HEK293 (cell line): ENCODE measurements at regions not wholly inside any gene's neighbourhood (a gene's known extent, or its start where the extent isn't known, plus 50 kb on each side); places are given as distances from the start of the nearest gene placed in this dataset.

Source experiments
- CTCF ChIA-PET: fragments of 350-600 bp; formaldehyde crosslinking; extraction: SDS; loops from one replicate; lab custom pipeline; 2021; ENCODE audit warnings: antibody characterized with exemption; lab: Yijun Ruan, JAX
- POLR2A ChIA-PET: fragments of 300-600 bp; formaldehyde crosslinking; extraction: SDS; loops from one replicate; lab custom pipeline; 2020; ENCODE audit warnings: antibody characterized with exemption, inconsistent platforms; lab: Yijun Ruan, JAX
- H3K27ac ChIP-seq: fragments of 200-500 bp; sonication (Bioruptor generic); 2 replicates; pipeline ENCODE4 v1.5.1; 2014; ENCODE audit warnings: low read depth, low read length, control low read depth, inconsistent platforms; ENCODE audit errors: extremely low read depth
- H3K36me3 ChIP-seq, 2 experiments: fragments of 200-500 bp in 1 of 2; sonication (Bioruptor generic) in 1 of 2; 1 replicate in 1 of 2; 2 replicates in 1 of 2; pipeline ENCODE4 v1.5.1; 2014 to 2017; ENCODE audit warnings: inconsistent platforms in 2 of 2, low read length in 2 of 2; ENCODE audit not compliant: control insufficient read depth in 2 of 2, insufficient read depth in 1 of 2
- H3K4me1 ChIP-seq: fragments of 200-500 bp; sonication (Bioruptor generic); 2 replicates; pipeline ENCODE4 v1.5.1; 2014; ENCODE audit warnings: mild to moderate bottlenecking, low read length, inconsistent platforms; ENCODE audit not compliant: control insufficient read depth, insufficient read depth
- H3K4me3 ChIP-seq: 2 replicates; pipeline ENCODE4 v1.5.1; 2011; ENCODE audit warnings: low read depth, mild to moderate bottlenecking, control low read depth, low read length, moderate library complexity
- H3K9me3 ChIP-seq: fragments of 200-500 bp; sonication (Bioruptor generic); 2 replicates; pipeline ENCODE4 v1.5.1; 2014; ENCODE audit warnings: low read depth, low read length, inconsistent platforms; ENCODE audit not compliant: control insufficient read depth, insufficient read depth
- GFI1B ChIP-seq: fragments of 450-650 bp; formaldehyde crosslinking; IDR thresholded peaks from 2 replicates; pipeline ENCODE4 v1.5.1; 2016; ENCODE audit warnings: missing biosample characterization, missing genetic modification characterization
- GLIS2 ChIP-seq: fragments of 450-650 bp; formaldehyde crosslinking; IDR thresholded peaks from 2 replicates; pipeline ENCODE4 v1.5.1; 2016; ENCODE audit warnings: missing biosample characterization, missing genetic modification characterization
- HOXA7 ChIP-seq: sonication (generic); formaldehyde crosslinking; IDR thresholded peaks from 2 replicates; pipeline ENCODE4 v1.8.1; 2022; ENCODE audit warnings: missing genetic modification reagents, borderline replicate concordance
- KLF9 ChIP-seq: fragments of 450-650 bp; formaldehyde crosslinking; IDR thresholded peaks from 2 replicates; pipeline ENCODE4 v1.5.1; 2016; ENCODE audit warnings: missing biosample characterization, missing genetic modification characterization, low read depth
- OVOL3 ChIP-seq: fragments of 450-650 bp; formaldehyde crosslinking; IDR thresholded peaks from 2 replicates; pipeline ENCODE4 v1.5.1; 2016; ENCODE audit warnings: missing biosample characterization, missing genetic modification characterization
- PRDM10 ChIP-seq: fragments of 450-650 bp; formaldehyde crosslinking; IDR thresholded peaks from 2 replicates; pipeline ENCODE4 v1.5.1; 2016; ENCODE audit warnings: missing biosample characterization, missing genetic modification characterization
- RBAK ChIP-seq: fragments of 450-650 bp; formaldehyde crosslinking; IDR thresholded peaks from 2 replicates; pipeline ENCODE4 v1.5.1; 2016; ENCODE audit warnings: missing biosample characterization, missing genetic modification characterization
- SCRT1 ChIP-seq: fragments of 450-650 bp; formaldehyde crosslinking; IDR thresholded peaks from 2 replicates; pipeline ENCODE4 v1.5.1; 2016; ENCODE audit warnings: missing biosample characterization, missing genetic modification characterization, borderline replicate concordance
- SETDB1 ChIP-seq: IDR thresholded peaks from one replicate; pipeline ENCODE4 v1.6.1; 2017; ENCODE audit warnings: mild to moderate bottlenecking, low read length, moderate library complexity, mixed read lengths; ENCODE audit not compliant: insufficient read length
- SP7 ChIP-seq: fragments of 450-650 bp; formaldehyde crosslinking; IDR thresholded peaks from 2 replicates; pipeline ENCODE4 v1.5.1; 2016; ENCODE audit warnings: missing biosample characterization, missing genetic modification characterization
- TCF7L2 ChIP-seq: IDR thresholded peaks from 2 replicates; pipeline ENCODE4 v1.6.1; 2011; ENCODE audit warnings: low read depth, mild to moderate bottlenecking, inconsistent platforms, low read length, moderate library complexity, borderline replicate concordance
- ZBTB10 ChIP-seq: fragments of 450-650 bp; formaldehyde crosslinking; IDR thresholded peaks from 2 replicates; pipeline ENCODE4 v1.5.1; 2016; ENCODE audit warnings: missing biosample characterization, missing genetic modification characterization
- ZBTB7A ChIP-seq: fragments of 450-650 bp; formaldehyde crosslinking; IDR thresholded peaks from 2 replicates; pipeline ENCODE4 v1.5.1; 2016; ENCODE audit warnings: low read depth, missing biosample characterization, missing genetic modification characterization
- ZFP3 ChIP-seq: fragments of 450-650 bp; formaldehyde crosslinking; IDR thresholded peaks from 2 replicates; pipeline ENCODE4 v1.5.1; 2016; ENCODE audit warnings: low read depth, missing biosample characterization, missing genetic modification characterization
- ZFP69B ChIP-seq: fragments of 450-650 bp; formaldehyde crosslinking; IDR thresholded peaks from 2 replicates; pipeline ENCODE4 v1.5.1; 2016; ENCODE audit warnings: missing biosample characterization, missing genetic modification characterization
- ZIC2 ChIP-seq: fragments of 450-650 bp; formaldehyde crosslinking; IDR thresholded peaks from 2 replicates; pipeline ENCODE4 v1.5.1; 2016; ENCODE audit warnings: missing biosample characterization, missing genetic modification characterization
- ZNF175 ChIP-seq: fragments of 450-650 bp; formaldehyde crosslinking; IDR thresholded peaks from 2 replicates; pipeline ENCODE4 v1.5.1; 2016; ENCODE audit warnings: missing biosample characterization, missing genetic modification characterization
- ZNF24 ChIP-seq: fragments of 450-650 bp; formaldehyde crosslinking; IDR thresholded peaks from 2 replicates; pipeline ENCODE4 v1.5.1; 2016; ENCODE audit warnings: missing biosample characterization, missing genetic modification characterization
- ZNF324 ChIP-seq: fragments of 450-650 bp; formaldehyde crosslinking; IDR thresholded peaks from 2 replicates; pipeline ENCODE4 v1.5.1; 2016; ENCODE audit warnings: missing biosample characterization, missing genetic modification characterization
- ZNF341 ChIP-seq: fragments of 450-650 bp; formaldehyde crosslinking; IDR thresholded peaks from 2 replicates; pipeline ENCODE4; 2016; ENCODE audit warnings: low read depth, missing biosample characterization, missing genetic modification characterization
- ZNF350 ChIP-seq: fragments of 450-650 bp; formaldehyde crosslinking; IDR thresholded peaks from 2 replicates; pipeline ENCODE4 v1.5.0; 2017; ENCODE audit warnings: missing biosample characterization, mild to moderate bottlenecking, missing genetic modification characterization
- ZNF391 ChIP-seq: fragments of 450-650 bp; formaldehyde crosslinking; IDR thresholded peaks from 2 replicates; pipeline ENCODE4 v1.5.1; 2016; ENCODE audit warnings: low read depth, missing biosample characterization, missing genetic modification characterization, borderline replicate concordance
- ZNF473 ChIP-seq: fragments of 450-650 bp; formaldehyde crosslinking; IDR thresholded peaks from 2 replicates; pipeline ENCODE4 v1.5.1; 2017; ENCODE audit warnings: missing biosample characterization, missing genetic modification characterization
- ZNF623 ChIP-seq: fragments of 450-650 bp; formaldehyde crosslinking; IDR thresholded peaks from 2 replicates; pipeline ENCODE4 v1.5.1; 2016; ENCODE audit warnings: missing biosample characterization, missing genetic modification characterization
- ZNF626 ChIP-seq: fragments of 450-650 bp; sonication (Bioruptor Pico); formaldehyde crosslinking; IDR thresholded peaks from 2 replicates; pipeline ENCODE4 v1.5.1; 2018; ENCODE audit warnings: missing biosample characterization, missing genetic modification characterization, inconsistent platforms
- ZNF677 ChIP-seq: fragments of 450-650 bp; IDR thresholded peaks from 2 replicates; pipeline ENCODE4 v1.5.0; 2018; ENCODE audit warnings: missing biosample characterization, mild to moderate bottlenecking, missing genetic modification characterization, moderate library complexity
- TF ChIP-seq, protein P1 (sequence below): fragments of 450-650 bp; formaldehyde crosslinking; IDR thresholded peaks from 2 replicates; pipeline ENCODE4 v1.5.1; 2016; ENCODE audit warnings: missing biosample characterization, missing genetic modification characterization

GRCh38 chr3:68239542-68239941 is 585.1 kb upstream of the SUCLG2 start:
- TF ChIP-seq ZNF341 (tag by site-specific recombination): no peak
- TF ChIP-seq SCRT1 (tag by site-specific recombination): no peak
- no peak for TF ChIP-seq ZFP69B (tag by site-specific recombination)
- TF ChIP-seq ZBTB7A (tag by site-specific recombination): no peak
- TF ChIP-seq, protein P1, sequence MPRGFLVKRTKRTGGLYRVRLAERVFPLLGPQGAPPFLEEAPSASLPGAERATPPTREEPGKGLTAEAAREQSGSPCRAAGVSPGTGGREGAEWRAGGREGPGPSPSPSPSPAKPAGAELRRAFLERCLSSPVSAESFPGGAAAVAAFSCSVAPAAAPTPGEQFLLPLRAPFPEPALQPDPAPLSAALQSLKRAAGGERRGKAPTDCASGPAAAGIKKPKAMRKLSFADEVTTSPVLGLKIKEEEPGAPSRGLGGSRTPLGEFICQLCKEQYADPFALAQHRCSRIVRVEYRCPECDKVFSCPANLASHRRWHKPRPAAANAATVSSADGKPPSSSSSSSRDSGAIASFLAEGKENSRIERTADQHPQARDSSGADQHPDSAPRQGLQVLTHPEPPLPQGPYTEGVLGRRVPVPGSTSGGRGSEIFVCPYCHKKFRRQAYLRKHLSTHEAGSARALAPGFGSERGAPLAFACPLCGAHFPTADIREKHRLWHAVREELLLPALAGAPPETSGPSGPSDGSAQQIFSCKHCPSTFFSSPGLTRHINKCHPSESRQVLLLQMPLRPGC (tag by site-specific recombination): no peak
- TF ChIP-seq OVOL3 (tag by site-specific recombination): no peak
- no peak for TF ChIP-seq ZNF24
- TF ChIP-seq ZNF391 (tag by site-specific recombination): no peak
- no peak for TF ChIP-seq ZNF677 (tag by site-specific recombination)
- TF ChIP-seq TCF7L2: no peak
- TF ChIP-seq ZNF350 (tag by site-specific recombination): no peak
- Histone ChIP-seq H3K36me3 (no peaks in the 10 kb centered on the region), H3K4me1 (no peaks in the 10 kb centered on the region), H3K4me3 (no peak overlapping the region), H3K27ac (no peak overlapping the region), H3K9me3 (no peaks in the 10 kb centered on the region)
- ChIA-PET POLR2A (no interaction called here), CTCF (no interaction called here)

- TF ChIP-seq ZIC2 (tag by site-specific recombination) (no peak), PRDM10 (no peak)
- Histone ChIP-seq H3K9me3 (no peaks in the 10 kb centered on the region), H3K27ac (no peak overlapping the region), H3K4me3 (no peak overlapping the region), H3K4me1 (no peaks in the 10 kb centered on the region), H3K36me3 (no peaks in the 10 kb centered on the region)
- ChIA-PET CTCF (no interaction called here), POLR2A (no interaction called here)
These were observed 579.8 kb upstream of the SUCLG2 start for GRCh38 chr3:68234076-68234780.

- Histone ChIP-seq H3K4me1 (no peaks in the 10 kb centered on the region), H3K36me3 (no peaks in the 10 kb centered on the region), H3K27ac (no peak overlapping the region), H3K9me3 (no peaks in the 10 kb centered on the region), H3K4me3 (no peak overlapping the region)
- CTCF ChIA-PET: no interaction called here
- POLR2A ChIA-PET: no interaction called here
- no peak for TF ChIP-seq HOXA7
- no peak for TF ChIP-seq ZNF175 (tag by site-specific recombination)
- no peak for TF ChIP-seq GLIS2
- no peak for TF ChIP-seq SP7 (tag by site-specific recombination)
- TF ChIP-seq RBAK: no peak
- no peak for TF ChIP-seq ZBTB10 (tag by site-specific recombination)
- no peak for TF ChIP-seq ZNF473 (tag by site-specific recombination)
- TF ChIP-seq ZNF324: no peak
- no peak for TF ChIP-seq KLF9
- TF ChIP-seq ZFP3 (tag by site-specific recombination): no peak
- TF ChIP-seq ZNF623 (tag by site-specific recombination): no peak
- no peak for TF ChIP-seq ZNF626 (tag by site-specific recombination)
- TF ChIP-seq SETDB1: no peak
- TF ChIP-seq GFI1B (tag by site-specific recombination): no peak
These were observed 574.4 kb upstream of the SUCLG2 start for GRCh38 chr3:68228856-68229255.
